RWPE2 (cell line): ENCODE measurements at regions not wholly inside any gene's neighbourhood (a gene's known extent, or its start where the extent isn't known, plus 50 kb on each side); places are given as distances from the start of the nearest gene placed in this dataset.

Source experiments
- ATAC-seq: fragments of 200-7000 bp; cut with Tn5 transposase; 3 replicates; pipeline ENCODE4 v1.9.1; 2021; ENCODE audit warnings: low read depth
- DNase-seq: peaks from one replicate; pipeline ENCODE4 v3.0.0-alpha.2; 2020; ENCODE audit warnings: low spot score
- H3K27ac ChIP-seq: fragments of 450-650 bp; 2 replicates; pipeline ENCODE4 v1.5.1; 2017; ENCODE audit warnings: mild to moderate bottlenecking; ENCODE audit not compliant: poor library complexity, severe bottlenecking
- H3K27me3 ChIP-seq: fragments of 250-450 bp; sonication (Bioruptor Pico); 2 replicates; pipeline ENCODE4 v1.5.1; 2021; ENCODE audit warnings: mild to moderate bottlenecking, moderate library complexity; ENCODE audit not compliant: insufficient read depth, poor library complexity, severe bottlenecking
- H3K36me3 ChIP-seq: fragments of 250-450 bp; sonication (Bioruptor Pico); 2 replicates; pipeline ENCODE4 v1.5.1; 2020; ENCODE audit warnings: low read depth, mild to moderate bottlenecking, moderate library complexity
- H3K4me1 ChIP-seq: fragments of 250-450 bp; sonication (Bioruptor Pico); 2 replicates; pipeline ENCODE4 v1.5.1; 2021; ENCODE audit warnings: mild to moderate bottlenecking, moderate library complexity; ENCODE audit not compliant: insufficient read depth, poor library complexity, severe bottlenecking
- H3K4me3 ChIP-seq: fragments of 250-450 bp; sonication (Bioruptor Pico); 2 replicates; pipeline ENCODE4 v1.5.1; 2021; ENCODE audit warnings: mild to moderate bottlenecking, moderate library complexity; ENCODE audit not compliant: severe bottlenecking
- H3K9me3 ChIP-seq: fragments of 250-450 bp; sonication (Bioruptor Pico); 2 replicates; pipeline ENCODE4 v1.5.1; 2021; ENCODE audit warnings: mild to moderate bottlenecking, moderate library complexity; ENCODE audit not compliant: severe bottlenecking
- TF ChIP-seq, protein P1 (sequence below): fragments of 450-650 bp; IDR thresholded peaks from one replicate; pipeline ENCODE4 v1.5.1; 2017; ENCODE audit warnings: mild to moderate bottlenecking, moderate library complexity; ENCODE audit not compliant: poor library complexity, severe bottlenecking

DNA sequence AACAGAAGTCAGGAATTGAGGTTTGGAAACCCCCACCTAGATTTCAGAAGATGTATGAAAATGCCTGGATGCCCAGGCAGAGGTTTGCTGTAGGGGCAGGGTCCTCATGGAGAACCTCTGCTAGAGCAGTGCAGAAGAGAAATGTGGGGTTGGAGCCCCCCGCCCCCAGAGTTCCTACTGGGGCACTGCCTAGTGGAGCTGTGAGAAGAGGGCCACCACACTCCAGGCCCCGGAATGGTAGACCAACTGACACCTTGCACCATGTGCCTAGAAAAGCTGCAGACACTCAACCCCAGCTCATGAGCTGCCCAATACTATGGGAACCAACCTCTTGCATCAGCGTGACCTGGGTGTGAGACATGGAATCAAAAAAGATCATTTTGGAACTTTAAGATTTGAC is 967.0 kb upstream of the NRXN1 start:
- no peaks in the 10 kb centered on the region for H3K27me3 ChIP-seq
- H3K36me3 ChIP-seq: no peaks in the 10 kb centered on the region
- TF ChIP-seq, protein P1, sequence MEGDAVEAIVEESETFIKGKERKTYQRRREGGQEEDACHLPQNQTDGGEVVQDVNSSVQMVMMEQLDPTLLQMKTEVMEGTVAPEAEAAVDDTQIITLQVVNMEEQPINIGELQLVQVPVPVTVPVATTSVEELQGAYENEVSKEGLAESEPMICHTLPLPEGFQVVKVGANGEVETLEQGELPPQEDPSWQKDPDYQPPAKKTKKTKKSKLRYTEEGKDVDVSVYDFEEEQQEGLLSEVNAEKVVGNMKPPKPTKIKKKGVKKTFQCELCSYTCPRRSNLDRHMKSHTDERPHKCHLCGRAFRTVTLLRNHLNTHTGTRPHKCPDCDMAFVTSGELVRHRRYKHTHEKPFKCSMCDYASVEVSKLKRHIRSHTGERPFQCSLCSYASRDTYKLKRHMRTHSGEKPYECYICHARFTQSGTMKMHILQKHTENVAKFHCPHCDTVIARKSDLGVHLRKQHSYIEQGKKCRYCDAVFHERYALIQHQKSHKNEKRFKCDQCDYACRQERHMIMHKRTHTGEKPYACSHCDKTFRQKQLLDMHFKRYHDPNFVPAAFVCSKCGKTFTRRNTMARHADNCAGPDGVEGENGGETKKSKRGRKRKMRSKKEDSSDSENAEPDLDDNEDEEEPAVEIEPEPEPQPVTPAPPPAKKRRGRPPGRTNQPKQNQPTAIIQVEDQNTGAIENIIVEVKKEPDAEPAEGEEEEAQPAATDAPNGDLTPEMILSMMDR: no peak
- no peak overlapping the region for H3K27ac ChIP-seq
- no peak for ATAC-seq
- H3K9me3 ChIP-seq: no peaks in the 10 kb centered on the region
- no peak for DNase-seq
- peaks cover 4% of the 10 kb centered on the region for H3K4me1 ChIP-seq
- H3K4me3 ChIP-seq: no peak overlapping the region

DNA sequence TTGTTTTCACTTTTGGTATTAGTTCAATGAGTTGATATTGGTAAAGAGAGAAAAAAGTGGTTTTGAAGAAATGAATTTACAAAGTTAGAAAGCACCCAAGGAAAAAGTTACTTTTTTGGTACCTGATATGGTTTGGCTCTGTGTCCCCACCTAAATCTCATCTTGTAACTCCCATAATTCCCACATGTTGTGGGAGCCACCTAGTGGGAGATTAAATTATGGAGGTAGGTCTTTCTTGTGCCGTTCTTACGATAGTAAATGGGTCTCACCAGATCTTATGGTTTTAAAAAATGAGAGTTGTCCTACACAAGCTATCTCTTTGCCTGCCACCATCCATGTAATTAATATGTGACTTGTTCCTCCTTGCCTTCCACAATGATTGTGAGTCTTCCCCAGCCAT is 965.6 kb upstream of the NRXN1 start:
- Histone ChIP-seq H3K27me3 (no peaks in the 10 kb centered on the region), H3K4me1 (peaks cover 4% of the 10 kb centered on the region), H3K27ac (no peak overlapping the region), H3K9me3 (no peaks in the 10 kb centered on the region), H3K4me3 (no peak overlapping the region), H3K36me3 (no peaks in the 10 kb centered on the region)
- TF ChIP-seq, protein P1: peak; percentile 36
- DNase-seq (no peak), ATAC-seq (no peak)

DNA sequence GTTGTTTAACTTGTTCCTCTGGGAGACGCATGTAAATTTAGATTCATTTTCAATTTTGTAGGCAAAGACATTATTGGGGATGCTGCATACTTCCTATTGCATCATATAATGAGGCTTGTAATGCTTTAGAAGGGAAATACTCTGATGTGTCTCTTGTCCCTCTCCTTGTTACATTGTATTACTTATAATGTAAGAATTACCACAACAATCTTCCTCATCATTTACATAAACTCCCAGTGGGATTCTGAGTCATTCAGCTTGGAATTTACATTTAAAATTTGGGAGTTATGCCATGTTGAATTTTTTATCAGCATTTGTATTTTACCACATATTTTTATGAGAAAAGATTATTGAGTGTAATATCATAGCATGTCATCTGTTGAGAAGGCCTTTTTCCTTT is 963.4 kb upstream of the NRXN1 start:
- no peak overlapping the region for H3K4me3 ChIP-seq
- TF ChIP-seq, protein P1: no peak
- DNase-seq (no peak), ATAC-seq (no peak; the same call in 2 of the 3 replicates)
- peaks cover 4% of the 10 kb centered on the region for H3K4me1 ChIP-seq
- H3K9me3 ChIP-seq: no peaks in the 10 kb centered on the region
- no peaks in the 10 kb centered on the region for H3K36me3 ChIP-seq
- H3K27ac ChIP-seq: no peak overlapping the region
- H3K27me3 ChIP-seq: no peaks in the 10 kb centered on the region

DNA sequence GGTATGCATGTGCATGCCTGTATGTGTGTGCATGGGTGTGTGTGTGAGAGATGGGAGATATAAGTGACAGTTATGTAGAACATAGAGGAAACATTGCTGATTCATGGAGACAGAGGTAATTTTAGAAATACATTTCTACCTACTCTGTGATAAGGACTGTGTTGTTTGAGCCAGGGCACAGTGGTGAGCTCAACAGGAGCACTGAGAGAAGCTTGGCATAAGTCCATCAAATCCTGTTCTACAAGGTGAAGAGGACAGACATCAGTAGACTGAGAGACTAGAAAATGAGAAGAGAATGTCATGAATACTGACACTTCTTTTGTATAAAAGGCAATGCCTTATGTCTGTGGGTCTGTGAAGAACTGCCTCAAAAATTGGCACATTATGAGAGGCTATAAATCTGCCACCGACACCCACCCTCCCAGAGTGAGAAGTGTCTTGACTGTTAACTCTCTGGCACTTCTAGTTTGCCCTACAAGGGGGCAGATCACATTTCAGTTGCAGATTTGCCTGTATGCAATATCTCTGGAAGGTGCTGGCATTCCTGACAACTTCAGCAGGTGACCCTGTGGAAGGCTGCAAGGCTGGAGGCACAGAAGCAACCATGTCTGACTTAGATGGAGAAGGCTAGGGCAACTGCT is 962.3 kb upstream of the NRXN1 start:
- Histone ChIP-seq H3K9me3 (no peaks in the 10 kb centered on the region), H3K27me3 (no peaks in the 10 kb centered on the region), H3K4me3 (no peak overlapping the region), H3K4me1 (peaks cover 4% of the 10 kb centered on the region), H3K36me3 (no peaks in the 10 kb centered on the region), H3K27ac (no peak overlapping the region)
- ATAC-seq (no peak), DNase-seq (no peak)
- TF ChIP-seq, protein P1: no peak

DNA sequence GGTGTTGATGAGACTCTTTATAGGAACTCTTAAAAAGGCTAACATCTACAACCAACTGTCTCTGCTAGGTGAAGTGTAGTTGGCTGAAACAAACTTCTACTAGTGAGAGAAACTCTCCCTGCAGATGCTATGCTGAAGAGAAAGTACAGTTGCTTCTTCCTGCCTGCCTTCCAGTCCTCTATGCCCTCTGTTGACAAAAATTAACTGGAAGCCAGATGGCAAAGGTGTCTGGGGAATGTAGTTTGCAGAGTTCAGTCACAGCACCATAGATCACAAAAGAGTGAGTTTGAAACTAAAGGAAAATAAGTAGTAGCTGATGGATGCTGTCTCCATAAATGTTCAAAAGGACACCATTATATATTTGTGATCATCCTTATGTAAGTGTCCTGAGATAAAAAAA is 958.8 kb upstream of the NRXN1 start:
- DNase-seq (no peak), ATAC-seq (no peak)
- Histone ChIP-seq H3K9me3 (no peaks in the 10 kb centered on the region), H3K27me3 (no peaks in the 10 kb centered on the region), H3K4me3 (no peak overlapping the region), H3K36me3 (no peaks in the 10 kb centered on the region), H3K27ac (no peak overlapping the region), H3K4me1 (peaks cover 3% of the 10 kb centered on the region)
- TF ChIP-seq, protein P1: no peak
